ENCODE measurements at regions not wholly inside any gene's neighbourhood (a gene's known extent, or its start where the extent isn't known, plus 50 kb on each side); places are given as distances from the start of the nearest gene placed in this dataset.

GRCh38 chr9:13992138-13993088 lies 321.5 kb downstream of the NFIB start:
- TF ChIP-seq HNRNPK (IDR thresholded peaks at IDR 0.05; ENCODE audit: low read depth, low read length, poor library complexity, severe bottlenecking) (no peak), NCOR1 (IDR thresholded peaks at IDR 0.05) (no peak), EHMT2 (IDR thresholded peaks at IDR 0.05) (no peak), ZFP36 (IDR thresholded peaks at IDR 0.05; ENCODE audit: low read depth, low read length, partially characterized antibody) (no peak), RNF2 (IDR thresholded peaks at IDR 0.05) (no peak), BRD9 (IDR thresholded peaks at IDR 0.05; ENCODE audit: low read depth, partially characterized antibody) (no peak), PHF20 (IDR thresholded peaks at IDR 0.05; ENCODE audit: partially characterized antibody) (no peak), FOSL1 (tag; conservative IDR thresholded peaks at IDR 0.05) (no peak), PCBP2 (IDR thresholded peaks at IDR 0.05; ENCODE audit: low read depth, low read length, poor library complexity, severe bottlenecking) (no peak), ZFP91 (CRISPR knock-in tag; IDR thresholded peaks at IDR 0.05) (no peak), DIDO1 (tag; IDR thresholded peaks at IDR 0.05; ENCODE audit: low read depth) (no peak), HNRNPUL1 (IDR thresholded peaks at IDR 0.05; ENCODE audit: low read length) (no peak)

Data from K562 (cell line).